ENCODE measurements at regions not wholly inside any gene's neighbourhood (a gene's known extent, or its start where the extent isn't known, plus 50 kb on each side); places are given as distances from the start of the nearest gene placed in this dataset.

GRCh38 chr11:98545544-98546175, 475.1 kb upstream of the CNTN5 start:
- Histone ChIP-seq H3K27ac (no peak overlapping the region), H3K9me3 (no peaks in the 10 kb centered on the region), H3K4me1 (no peaks in the 10 kb centered on the region), H3K27me3 (no peaks in the 10 kb centered on the region), H3K36me3 (no peaks in the 10 kb centered on the region), H3K4me3 (no peak overlapping the region)
- intact Hi-C loops (cut with DNase I; ENCODE audit: low total_unique reads) (no loop called here), in situ Hi-C loops (cut with MboI; ENCODE audit: low pct_ligation_motif_present in 1 of 4, low pct_unique_long_range_greater_than_20kb in 1 of 4, low sequenced_read_pairs in 3 of 4) (no loop called here)
- TF ChIP-seq EP300 (IDR thresholded peaks at IDR 0.05; ENCODE audit: low read depth), result no peak
- TF ChIP-seq POLR2AphosphoS5 (IDR thresholded peaks at IDR 0.05), result no peak
- TF ChIP-seq CTCF (IDR thresholded peaks at IDR 0.05), result no peak
- no peak for TF ChIP-seq POLR2A (IDR thresholded peaks at IDR 0.05)
- 79% methylated on average over 5 of the region's 5 CpGs; no CpG with 5 or more reads in 1 of the 2 donors for WGBS, 2 donors (ENCODE audit: low coverage in 1 of 2)
- no peak for DNase-seq

GRCh38 chr11:98549571-98549970, 471.2 kb upstream of the CNTN5 start:
- H3K9me3 ChIP-seq, result no peaks in the 10 kb centered on the region
- no peak overlapping the region for H3K4me3 ChIP-seq
- intact Hi-C loops (cut with DNase I; ENCODE audit: low total_unique reads) (no loop called here), in situ Hi-C loops (cut with MboI; ENCODE audit: low pct_ligation_motif_present in 1 of 4, low pct_unique_long_range_greater_than_20kb in 1 of 4, low sequenced_read_pairs in 3 of 4) (no loop called here)
- H3K36me3 ChIP-seq, result no peaks in the 10 kb centered on the region
- no peaks in the 10 kb centered on the region for H3K4me1 ChIP-seq
- TF ChIP-seq POLR2AphosphoS5 (IDR thresholded peaks at IDR 0.05), result no peak
- no peak for TF ChIP-seq CTCF (IDR thresholded peaks at IDR 0.05)
- TF ChIP-seq POLR2A (IDR thresholded peaks at IDR 0.05), result no peak
- TF ChIP-seq EP300 (IDR thresholded peaks at IDR 0.05; ENCODE audit: low read depth), result no peak
- H3K27me3 ChIP-seq, result no peaks in the 10 kb centered on the region
- no peak for DNase-seq
- WGBS, 2 donors (ENCODE audit: low coverage in 1 of 2), result 82 to 84% methylated on average over 3 of the region's 3 CpGs
- no peak overlapping the region for H3K27ac ChIP-seq

- TF ChIP-seq POLR2A (IDR thresholded peaks at IDR 0.05) (no peak), CTCF (IDR thresholded peaks at IDR 0.05) (no peak), EP300 (IDR thresholded peaks at IDR 0.05; ENCODE audit: low read depth) (no peak), POLR2AphosphoS5 (IDR thresholded peaks at IDR 0.05) (no peak)
- H3K27ac ChIP-seq, result no peak overlapping the region
- no peak for DNase-seq
- no peak overlapping the region for H3K4me3 ChIP-seq
- intact Hi-C loops (cut with DNase I; ENCODE audit: low total_unique reads), result no loop called here
- in situ Hi-C loops (cut with MboI; ENCODE audit: low pct_ligation_motif_present in 1 of 4, low pct_unique_long_range_greater_than_20kb in 1 of 4, low sequenced_read_pairs in 3 of 4), result no loop called here
- H3K9me3 ChIP-seq, result peaks cover 0 to 3% of the 10 kb centered on the region in 2 donors
- no peaks in the 10 kb centered on the region for H3K4me1 ChIP-seq
- no peaks in the 10 kb centered on the region for H3K36me3 ChIP-seq
- no peaks in the 10 kb centered on the region for H3K27me3 ChIP-seq
These were observed 460.8 kb upstream of the CNTN5 start for GRCh38 chr11:98559961-98560360.

GRCh38 chr11:98561252-98561651, 459.5 kb upstream of the CNTN5 start:
- Histone ChIP-seq H3K4me3 (no peak overlapping the region), H3K27me3 (no peaks in the 10 kb centered on the region), H3K9me3 (peaks cover 0 to 3% of the 10 kb centered on the region in 2 donors), H3K4me1 (no peaks in the 10 kb centered on the region), H3K27ac (no peak overlapping the region), H3K36me3 (no peaks in the 10 kb centered on the region)
- TF ChIP-seq EP300 (IDR thresholded peaks at IDR 0.05; ENCODE audit: low read depth) (no peak), POLR2AphosphoS5 (IDR thresholded peaks at IDR 0.05) (no peak), POLR2A (IDR thresholded peaks at IDR 0.05) (no peak), CTCF (IDR thresholded peaks at IDR 0.05) (no peak)
- intact Hi-C loops (cut with DNase I; ENCODE audit: low total_unique reads), result no loop called here
- in situ Hi-C loops (cut with MboI; ENCODE audit: low pct_ligation_motif_present in 1 of 4, low pct_unique_long_range_greater_than_20kb in 1 of 4, low sequenced_read_pairs in 3 of 4), result no loop called here
- no peak for DNase-seq
- 68 to 72% methylated on average over 4 of the region's 4 CpGs for WGBS, 2 donors (ENCODE audit: low coverage in 1 of 2)
